Stimulated activated memory B cell treated with anti-CD40 and anti-IgM and Interleukin-4, amounts not matched to agents 10 μg/mL and 1 μg/mL and 100 μg/mL, for 72 hours (primary cell): ENCODE measurements at regions not wholly inside any gene's neighbourhood (a gene's known extent, or its start where the extent isn't known, plus 50 kb on each side); places are given as distances from the start of the nearest gene placed in this dataset.
"Not testable (repeated sequence)": the region's sequence is repeated elsewhere in the genome, so short reads cannot be mapped to it uniquely, and the experiment has no call there.

Experiments used
- ATAC-seq: fragments of 150-1000 bp; cut with Tn5 transposase; 2 replicates; pipeline ENCODE4 v1.10.0; 2021
- H3K27ac Mint-ChIP-seq: one replicate; pipeline ENCODE4 v1.8.0; 2022; ENCODE audit warnings: mild to moderate bottlenecking, mixed read lengths
- H3K27me3 Mint-ChIP-seq: one replicate; pipeline ENCODE4 v1.8.0; 2022; ENCODE audit warnings: mixed read lengths
- H3K36me3 Mint-ChIP-seq: one replicate; pipeline ENCODE4 v1.8.0; 2022; ENCODE audit warnings: mixed read lengths
- H3K4me1 Mint-ChIP-seq: one replicate; pipeline ENCODE4 v1.8.0; 2022; ENCODE audit warnings: mixed read lengths
- H3K4me3 Mint-ChIP-seq: one replicate; pipeline ENCODE4 v1.8.0; 2022; ENCODE audit warnings: mild to moderate bottlenecking, moderate library complexity, mixed read lengths
- H3K9me3 Mint-ChIP-seq: one replicate; pipeline ENCODE4 v1.8.0; 2022; ENCODE audit warnings: mixed read lengths

- no peaks in the 10 kb centered on the region for H3K36me3 Mint-ChIP-seq
- H3K9me3 Mint-ChIP-seq: no peaks in the 10 kb centered on the region
- H3K27ac Mint-ChIP-seq: no peak overlapping the region
- ATAC-seq: no peak
- no peaks in the 10 kb centered on the region for H3K4me1 Mint-ChIP-seq
- H3K4me3 Mint-ChIP-seq: no peak overlapping the region
- peaks cover 14% of the 10 kb centered on the region for H3K27me3 Mint-ChIP-seq
Observed at GRCh38 chr1:213418268-213419071, 367.4 kb downstream of the RPS6KC1 start.

GRCh38 chr1:213419401-213420030 lies 368.5 kb downstream of the RPS6KC1 start:
- Mint-ChIP-seq H3K27me3 (peaks cover 14% of the 10 kb centered on the region), H3K9me3 (no peaks in the 10 kb centered on the region), H3K27ac (no peak overlapping the region), H3K4me1 (no peaks in the 10 kb centered on the region), H3K36me3 (no peaks in the 10 kb centered on the region), H3K4me3 (no peak overlapping the region)
- ATAC-seq: no peak

DNA sequence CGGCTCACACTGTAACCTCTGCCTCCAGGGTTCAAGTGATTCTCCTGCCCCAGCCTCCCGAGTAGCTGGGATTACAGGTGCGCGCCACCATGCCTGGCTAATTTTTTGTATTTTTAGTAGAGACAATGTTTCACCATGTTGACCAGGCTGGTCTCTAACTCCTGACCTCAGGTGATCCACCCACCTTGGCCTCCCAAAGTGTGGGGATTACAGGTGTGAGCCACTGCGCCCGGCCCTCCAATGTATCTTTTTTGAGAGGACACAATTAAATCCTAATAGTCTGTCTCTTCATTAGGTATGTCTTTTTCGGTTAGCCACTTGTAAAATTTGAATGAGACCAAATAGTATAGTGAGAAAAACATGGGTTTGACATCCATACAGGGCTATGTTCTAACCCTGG lies 370.1 kb downstream of the RPS6KC1 start:
- H3K4me1 Mint-ChIP-seq, H3K27ac Mint-ChIP-seq, H3K36me3 Mint-ChIP-seq, ATAC-seq, H3K4me3 Mint-ChIP-seq, H3K9me3 Mint-ChIP-seq: not testable (repeated sequence)
- peaks cover 14% of the 10 kb centered on the region for H3K27me3 Mint-ChIP-seq

DNA sequence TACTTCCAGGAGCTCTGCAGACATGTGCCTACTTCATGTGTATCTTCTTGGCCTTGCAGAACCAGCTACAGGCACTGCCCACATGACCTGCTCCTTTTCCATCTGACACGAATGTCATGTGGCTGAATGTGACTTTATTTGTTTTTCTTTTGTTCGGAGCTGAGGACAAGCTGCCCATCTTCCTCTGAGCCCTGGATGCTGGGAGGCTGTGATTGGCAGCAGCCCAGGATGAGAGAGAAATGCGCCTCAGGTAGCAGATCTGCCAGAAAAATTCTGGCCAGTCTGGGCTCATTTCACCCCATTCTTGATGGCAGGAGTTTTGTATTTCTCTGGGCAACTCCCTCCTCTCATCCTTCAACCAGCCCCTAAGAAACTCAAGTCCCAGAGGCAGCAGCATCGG lies 372.0 kb downstream of the RPS6KC1 start:
- no peaks in the 10 kb centered on the region for H3K4me1 Mint-ChIP-seq
- H3K36me3 Mint-ChIP-seq: no peaks in the 10 kb centered on the region
- H3K27me3 Mint-ChIP-seq: peaks cover 14% of the 10 kb centered on the region
- no peak overlapping the region for H3K4me3 Mint-ChIP-seq
- H3K9me3 Mint-ChIP-seq: no peaks in the 10 kb centered on the region
- ATAC-seq: no peak
- H3K27ac Mint-ChIP-seq: no peak overlapping the region

GRCh38 chr1:213423605-213424004 lies 372.6 kb downstream of the RPS6KC1 start:
- Mint-ChIP-seq H3K9me3 (peaks cover 3% of the 10 kb centered on the region), H3K4me3 (no peak overlapping the region), H3K27me3 (peaks cover 13% of the 10 kb centered on the region), H3K36me3 (no peaks in the 10 kb centered on the region), H3K4me1 (no peaks in the 10 kb centered on the region), H3K27ac (no peak overlapping the region)
- ATAC-seq: no peak

GRCh38 chr1:213425376-213426030 lies 374.5 kb downstream of the RPS6KC1 start:
- H3K27ac Mint-ChIP-seq: no peak overlapping the region
- H3K4me3 Mint-ChIP-seq: no peak overlapping the region
- H3K36me3 Mint-ChIP-seq: no peaks in the 10 kb centered on the region
- H3K9me3 Mint-ChIP-seq: peaks cover 4% of the 10 kb centered on the region
- H3K4me1 Mint-ChIP-seq: no peaks in the 10 kb centered on the region
- no peaks in the 10 kb centered on the region for H3K27me3 Mint-ChIP-seq
- ATAC-seq: no peak

GRCh38 chr1:213429642-213430041 lies 378.6 kb downstream of the RPS6KC1 start:
- H3K36me3 Mint-ChIP-seq: no peaks in the 10 kb centered on the region
- H3K4me3 Mint-ChIP-seq: no peak overlapping the region
- H3K27me3 Mint-ChIP-seq: peaks cover 9% of the 10 kb centered on the region
- ATAC-seq: no peak
- no peak overlapping the region for H3K27ac Mint-ChIP-seq
- H3K9me3 Mint-ChIP-seq: peaks cover 7% of the 10 kb centered on the region
- H3K4me1 Mint-ChIP-seq: no peaks in the 10 kb centered on the region

DNA sequence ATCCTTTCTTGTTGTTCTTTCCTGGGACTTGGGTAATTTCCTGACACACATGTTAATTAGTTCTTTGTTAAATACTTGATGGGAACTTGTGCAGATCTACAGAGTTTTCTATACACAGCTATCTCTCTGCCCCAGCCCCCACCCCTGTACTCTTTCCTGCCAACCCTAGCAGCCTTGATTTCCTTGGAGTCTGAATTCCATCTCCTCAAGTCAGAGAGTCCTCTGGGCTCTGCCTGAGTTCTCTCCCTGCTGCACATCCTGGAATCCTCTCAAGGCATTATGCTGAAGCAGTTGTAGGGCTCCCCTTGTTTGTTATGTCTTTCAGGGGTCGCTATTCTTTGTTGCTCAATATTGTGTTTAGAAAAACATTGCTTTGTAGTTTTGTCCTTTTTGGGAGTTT lies 384.7 kb downstream of the RPS6KC1 start:
- Mint-ChIP-seq H3K27me3 (peaks cover 23% of the 10 kb centered on the region), H3K9me3 (peaks cover 12% of the 10 kb centered on the region), H3K27ac (no peak overlapping the region), H3K36me3 (no peaks in the 10 kb centered on the region), H3K4me3 (no peak overlapping the region), H3K4me1 (no peaks in the 10 kb centered on the region)
- no peak for ATAC-seq

DNA sequence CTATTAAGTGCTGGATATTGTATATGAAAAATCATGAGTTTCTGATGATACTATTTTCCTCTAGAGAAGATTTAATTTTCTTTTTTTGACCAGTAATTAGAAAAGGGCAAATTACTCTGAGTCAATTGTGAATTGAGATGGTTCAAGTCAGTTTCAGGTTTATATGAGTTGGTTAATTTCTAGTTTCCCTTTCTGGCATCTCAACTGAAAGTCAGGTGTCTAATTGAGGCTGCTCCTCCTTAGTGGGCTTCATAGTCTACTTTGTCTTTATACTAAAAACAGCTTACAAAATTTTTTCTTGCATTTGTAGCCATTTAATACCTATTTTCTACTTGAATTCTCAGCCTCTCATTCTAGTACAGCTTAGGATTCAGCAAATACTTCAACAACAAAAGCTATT lies 387.3 kb downstream of the RPS6KC1 start:
- ATAC-seq: no peak

GRCh38 chr1:213439703-213440102 lies 388.7 kb downstream of the RPS6KC1 start:
- ATAC-seq: no peak
- H3K4me1 Mint-ChIP-seq: no peaks in the 10 kb centered on the region

More for the DNA sequence above, 387.3 kb downstream of the RPS6KC1 start:
- peaks cover 12% of the 10 kb centered on the region for H3K9me3 Mint-ChIP-seq
- H3K27ac Mint-ChIP-seq: no peak overlapping the region
- H3K27me3 Mint-ChIP-seq: peaks cover 14% of the 10 kb centered on the region
- no peaks in the 10 kb centered on the region for H3K36me3 Mint-ChIP-seq
- no peaks in the 10 kb centered on the region for H3K4me1 Mint-ChIP-seq
- H3K4me3 Mint-ChIP-seq: no peak overlapping the region

GRCh38 chr1:213440766-213441165 lies 389.7 kb downstream of the RPS6KC1 start:
- no peaks in the 10 kb centered on the region for H3K36me3 Mint-ChIP-seq
- no peak overlapping the region for H3K27ac Mint-ChIP-seq
- no peak for ATAC-seq
- H3K27me3 Mint-ChIP-seq: peaks cover 14% of the 10 kb centered on the region
- H3K4me3 Mint-ChIP-seq: no peak overlapping the region
- H3K4me1 Mint-ChIP-seq: no peaks in the 10 kb centered on the region
- H3K9me3 Mint-ChIP-seq: peaks cover 9% of the 10 kb centered on the region

More at GRCh38 chr1:213439703-213440102, 388.7 kb downstream of the RPS6KC1 start:
- H3K36me3 Mint-ChIP-seq: no peaks in the 10 kb centered on the region
- H3K27ac Mint-ChIP-seq: no peak overlapping the region
- no peak overlapping the region for H3K4me3 Mint-ChIP-seq
- peaks cover 14% of the 10 kb centered on the region for H3K27me3 Mint-ChIP-seq
- H3K9me3 Mint-ChIP-seq: peaks cover 9% of the 10 kb centered on the region

- H3K4me1 Mint-ChIP-seq: no peaks in the 10 kb centered on the region
Observed at GRCh38 chr1:213443415-213443814, 392.4 kb downstream of the RPS6KC1 start.

DNA sequence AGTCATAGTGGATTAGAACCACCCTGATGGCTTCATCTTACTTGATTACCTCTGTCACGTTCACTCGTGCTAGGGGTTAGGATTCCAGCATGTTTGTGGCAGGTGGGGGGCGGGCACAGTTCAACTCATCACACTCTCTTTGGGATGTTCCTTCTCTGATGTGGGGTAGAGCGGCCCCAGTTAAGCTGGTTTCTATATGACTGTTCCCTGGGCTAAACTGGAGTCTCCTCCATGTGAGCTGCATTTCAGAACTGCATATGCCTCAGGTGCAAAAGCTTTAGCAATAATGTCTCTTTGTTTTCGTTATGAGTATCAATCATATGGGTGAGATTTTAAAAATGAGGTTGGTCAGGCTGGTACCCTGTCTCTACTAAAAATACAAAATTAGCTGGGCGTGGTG lies 393.2 kb downstream of the RPS6KC1 start:
- H3K4me3 Mint-ChIP-seq: no peak overlapping the region
- peaks cover 6% of the 10 kb centered on the region for H3K9me3 Mint-ChIP-seq
- H3K27ac Mint-ChIP-seq: no peak overlapping the region
- no peaks in the 10 kb centered on the region for H3K36me3 Mint-ChIP-seq
- H3K4me1 Mint-ChIP-seq: no peaks in the 10 kb centered on the region
- H3K27me3 Mint-ChIP-seq: peaks cover 18% of the 10 kb centered on the region
- no peak for ATAC-seq

More at GRCh38 chr1:213443415-213443814, 392.4 kb downstream of the RPS6KC1 start:
- no peak overlapping the region for H3K4me3 Mint-ChIP-seq
- no peak for ATAC-seq
- peaks cover 6% of the 10 kb centered on the region for H3K9me3 Mint-ChIP-seq
- H3K27ac Mint-ChIP-seq: no peak overlapping the region
- H3K27me3 Mint-ChIP-seq: peaks cover 11% of the 10 kb centered on the region
- H3K36me3 Mint-ChIP-seq: no peaks in the 10 kb centered on the region

DNA sequence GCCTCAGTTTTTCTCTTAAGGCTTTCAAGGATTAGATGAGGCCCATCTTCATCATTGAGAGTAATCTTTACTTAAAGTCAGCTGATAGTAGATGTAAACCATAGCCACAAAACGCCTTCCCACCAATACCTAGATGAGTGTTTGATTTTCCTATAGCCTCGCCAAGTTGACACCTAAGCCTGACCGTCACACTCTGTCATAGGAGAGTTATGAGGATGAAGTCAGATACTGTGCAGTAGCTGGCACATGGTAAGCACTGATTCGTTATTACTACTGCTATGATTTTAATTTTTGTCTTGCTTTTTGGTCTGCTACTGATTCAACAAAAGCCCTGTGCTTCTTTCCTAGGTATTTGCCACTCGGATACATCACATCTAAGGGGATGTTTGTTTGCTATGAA lies 395.5 kb downstream of the RPS6KC1 start:
- Mint-ChIP-seq H3K9me3 (no peaks in the 10 kb centered on the region), H3K4me1 (no peaks in the 10 kb centered on the region), H3K27ac (no peak overlapping the region), H3K27me3 (peaks cover 25% of the 10 kb centered on the region), H3K4me3 (no peak overlapping the region), H3K36me3 (no peaks in the 10 kb centered on the region)
- no peak for ATAC-seq

DNA sequence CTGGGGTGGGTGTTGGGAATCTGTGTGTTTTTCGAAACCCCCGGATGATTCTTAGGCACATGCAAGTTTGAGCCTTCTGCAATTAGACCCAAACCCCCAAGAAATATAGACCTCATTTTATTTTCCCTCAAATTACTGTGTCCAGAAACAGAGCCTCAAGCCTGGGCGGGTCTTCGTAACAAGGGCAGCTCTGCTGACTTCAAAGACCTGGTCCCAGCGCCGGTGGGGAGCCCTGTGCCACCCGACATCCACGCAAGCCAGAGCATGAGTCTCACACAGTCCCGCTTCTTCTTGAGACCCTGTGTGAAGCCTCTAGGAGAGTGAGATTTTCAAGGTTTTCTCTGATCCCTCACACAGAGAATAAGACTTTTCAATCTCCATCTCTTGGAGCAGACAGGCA lies 397.3 kb downstream of the RPS6KC1 start:
- Mint-ChIP-seq H3K9me3 (no peaks in the 10 kb centered on the region), H3K27ac (no peak overlapping the region), H3K4me1 (no peaks in the 10 kb centered on the region), H3K4me3 (no peak overlapping the region), H3K36me3 (no peaks in the 10 kb centered on the region), H3K27me3 (peaks cover 25% of the 10 kb centered on the region)
- no peak for ATAC-seq
